Upper lobe of left lung (tissue), 4 donors: ENCODE measurements at regions not wholly inside any gene's neighbourhood (a gene's known extent, or its start where the extent isn't known, plus 50 kb on each side); places are given as distances from the start of the nearest gene placed in this dataset.

Experiments used
- CTCF ChIP-seq, 6 experiments: fragments of 450-650 bp in 4 of 6; fragments of 200-600 bp in 2 of 6; sonication (generic) in 2 of 6; IDR thresholded peaks; one replicate each; pipeline ENCODE4 v1.5.1; 2016 to 2019; ENCODE audit warnings: antibody characterized with exemption in 6 of 6
- EP300 ChIP-seq, 4 donors: sonication (generic); formaldehyde crosslinking; IDR thresholded peaks; one replicate each; pipeline ENCODE4 v1.5.1; 2017; ENCODE audit warnings: antibody characterized with exemption in 4 of 4, control low read depth in 2 of 4
- POLR2A ChIP-seq, 4 donors: fragments of 450-650 bp; IDR thresholded peaks; one replicate each; pipeline ENCODE4 v1.5.1; 2016 to 2017; ENCODE audit warnings: antibody characterized with exemption in 4 of 4, mild to moderate bottlenecking in 2 of 4

GRCh38 chr7:52309631-52310030, 725.8 kb upstream of the POM121L12 start:
- no peak for TF ChIP-seq CTCF (IDR thresholded peaks at IDR 0.05)
- TF ChIP-seq POLR2A (IDR thresholded peaks at IDR 0.05), result no peak
- no peak for TF ChIP-seq EP300 (IDR thresholded peaks at IDR 0.05)
